Panc1 (cell line): ENCODE measurements at regions not wholly inside any gene's neighbourhood (a gene's known extent, or its start where the extent isn't known, plus 50 kb on each side); places are given as distances from the start of the nearest gene placed in this dataset.

Source experiments
- POLR2AphosphoS5 ChIP-seq: IDR thresholded peaks from 2 replicates; pipeline ENCODE4 v1.6.1; 2012; ENCODE audit warnings: mild to moderate bottlenecking, low read depth, low read length, moderate library complexity
- SIN3A ChIP-seq: IDR thresholded peaks from 2 replicates; pipeline ENCODE4 v1.6.1; 2012; ENCODE audit warnings: low read depth, mild to moderate bottlenecking, low read length, moderate library complexity, borderline replicate concordance; ENCODE audit not compliant: insufficient read depth
- TCF7L2 ChIP-seq: IDR thresholded peaks from 2 replicates; pipeline ENCODE4 v1.6.1; 2011; ENCODE audit warnings: mild to moderate bottlenecking, low read depth, low read length, inconsistent platforms
- TF ChIP-seq, protein P1 (sequence below): fragments of 450-650 bp; IDR thresholded peaks from 2 replicates; pipeline ENCODE4 v1.5.1; 2017; ENCODE audit warnings: mild to moderate bottlenecking
- TF ChIP-seq, protein P2 (sequence below), 2 experiments: IDR thresholded peaks; 2 replicates each; pipeline ENCODE4 v1.6.1; 2011 to 2012; ENCODE audit warnings: low read depth in 2 of 2, control low read depth in 1 of 2, low read length in 1 of 2, mild to moderate bottlenecking in 1 of 2, moderate library complexity in 1 of 2; ENCODE audit not compliant: insufficient read depth in 1 of 2

DNA sequence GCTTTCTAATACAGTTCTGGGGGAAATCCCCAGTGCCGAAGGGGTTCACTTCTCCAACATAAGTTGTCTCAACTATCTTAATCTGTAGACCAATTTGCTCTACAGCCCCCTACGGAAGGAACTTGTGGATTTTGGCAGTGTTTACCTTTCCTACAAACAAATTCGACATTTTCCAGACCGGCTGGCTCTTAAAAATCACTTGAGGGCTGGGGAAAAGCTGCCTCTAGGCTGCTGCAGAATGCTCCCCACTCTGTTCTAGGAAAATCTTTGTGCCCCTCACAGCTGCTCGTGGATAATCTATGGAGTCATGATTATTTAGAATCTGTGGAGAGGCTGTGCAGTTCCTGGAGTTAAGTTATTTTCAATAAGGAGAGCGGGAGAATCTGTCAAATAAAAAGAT is 474.6 kb upstream of the FZD8 start:
- TF ChIP-seq, protein P1, sequence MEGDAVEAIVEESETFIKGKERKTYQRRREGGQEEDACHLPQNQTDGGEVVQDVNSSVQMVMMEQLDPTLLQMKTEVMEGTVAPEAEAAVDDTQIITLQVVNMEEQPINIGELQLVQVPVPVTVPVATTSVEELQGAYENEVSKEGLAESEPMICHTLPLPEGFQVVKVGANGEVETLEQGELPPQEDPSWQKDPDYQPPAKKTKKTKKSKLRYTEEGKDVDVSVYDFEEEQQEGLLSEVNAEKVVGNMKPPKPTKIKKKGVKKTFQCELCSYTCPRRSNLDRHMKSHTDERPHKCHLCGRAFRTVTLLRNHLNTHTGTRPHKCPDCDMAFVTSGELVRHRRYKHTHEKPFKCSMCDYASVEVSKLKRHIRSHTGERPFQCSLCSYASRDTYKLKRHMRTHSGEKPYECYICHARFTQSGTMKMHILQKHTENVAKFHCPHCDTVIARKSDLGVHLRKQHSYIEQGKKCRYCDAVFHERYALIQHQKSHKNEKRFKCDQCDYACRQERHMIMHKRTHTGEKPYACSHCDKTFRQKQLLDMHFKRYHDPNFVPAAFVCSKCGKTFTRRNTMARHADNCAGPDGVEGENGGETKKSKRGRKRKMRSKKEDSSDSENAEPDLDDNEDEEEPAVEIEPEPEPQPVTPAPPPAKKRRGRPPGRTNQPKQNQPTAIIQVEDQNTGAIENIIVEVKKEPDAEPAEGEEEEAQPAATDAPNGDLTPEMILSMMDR = no peak
- TF ChIP-seq TCF7L2 = no peak
- no peak for TF ChIP-seq POLR2AphosphoS5
- TF ChIP-seq, protein P2, sequence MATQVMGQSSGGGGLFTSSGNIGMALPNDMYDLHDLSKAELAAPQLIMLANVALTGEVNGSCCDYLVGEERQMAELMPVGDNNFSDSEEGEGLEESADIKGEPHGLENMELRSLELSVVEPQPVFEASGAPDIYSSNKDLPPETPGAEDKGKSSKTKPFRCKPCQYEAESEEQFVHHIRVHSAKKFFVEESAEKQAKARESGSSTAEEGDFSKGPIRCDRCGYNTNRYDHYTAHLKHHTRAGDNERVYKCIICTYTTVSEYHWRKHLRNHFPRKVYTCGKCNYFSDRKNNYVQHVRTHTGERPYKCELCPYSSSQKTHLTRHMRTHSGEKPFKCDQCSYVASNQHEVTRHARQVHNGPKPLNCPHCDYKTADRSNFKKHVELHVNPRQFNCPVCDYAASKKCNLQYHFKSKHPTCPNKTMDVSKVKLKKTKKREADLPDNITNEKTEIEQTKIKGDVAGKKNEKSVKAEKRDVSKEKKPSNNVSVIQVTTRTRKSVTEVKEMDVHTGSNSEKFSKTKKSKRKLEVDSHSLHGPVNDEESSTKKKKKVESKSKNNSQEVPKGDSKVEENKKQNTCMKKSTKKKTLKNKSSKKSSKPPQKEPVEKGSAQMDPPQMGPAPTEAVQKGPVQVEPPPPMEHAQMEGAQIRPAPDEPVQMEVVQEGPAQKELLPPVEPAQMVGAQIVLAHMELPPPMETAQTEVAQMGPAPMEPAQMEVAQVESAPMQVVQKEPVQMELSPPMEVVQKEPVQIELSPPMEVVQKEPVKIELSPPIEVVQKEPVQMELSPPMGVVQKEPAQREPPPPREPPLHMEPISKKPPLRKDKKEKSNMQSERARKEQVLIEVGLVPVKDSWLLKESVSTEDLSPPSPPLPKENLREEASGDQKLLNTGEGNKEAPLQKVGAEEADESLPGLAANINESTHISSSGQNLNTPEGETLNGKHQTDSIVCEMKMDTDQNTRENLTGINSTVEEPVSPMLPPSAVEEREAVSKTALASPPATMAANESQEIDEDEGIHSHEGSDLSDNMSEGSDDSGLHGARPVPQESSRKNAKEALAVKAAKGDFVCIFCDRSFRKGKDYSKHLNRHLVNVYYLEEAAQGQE (IDR thresholded peaks at IDR 0.05; ENCODE audit: insufficient read depth in 1 of 2, low read depth in 2 of 2, low read length in 1 of 2) = no peak
- TF ChIP-seq SIN3A = no peak
